BLaER1 (cell line): ENCODE measurements at regions not wholly inside any gene's neighbourhood (a gene's known extent, or its start where the extent isn't known, plus 50 kb on each side); places are given as distances from the start of the nearest gene placed in this dataset.

Experiments
- H3K27ac ChIP-seq: shearing (Covaris generic); formaldehyde crosslinking; 2 replicates; pipeline ENCODE4 v1.8.1; 2022
- H3K27me3 ChIP-seq: shearing (Covaris generic); formaldehyde crosslinking; 2 replicates; pipeline ENCODE4 v1.8.1; 2022
- H3K36me3 ChIP-seq: shearing (Covaris generic); formaldehyde crosslinking; 2 replicates; pipeline ENCODE4 v1.8.1; 2022
- H3K4me1 ChIP-seq: shearing (Covaris generic); formaldehyde crosslinking; 2 replicates; pipeline ENCODE4 v1.8.1; 2022
- H3K4me2 ChIP-seq: shearing (Covaris generic); formaldehyde crosslinking; 2 replicates; pipeline ENCODE4 v1.8.1; 2022
- H3K4me3 ChIP-seq: shearing (Covaris generic); formaldehyde crosslinking; 2 replicates; pipeline ENCODE4 v1.8.1; 2022
- H3K9ac ChIP-seq: shearing (Covaris generic); formaldehyde crosslinking; 2 replicates; pipeline ENCODE4 v1.8.1; 2022
- H3K9me3 ChIP-seq: shearing (Covaris generic); formaldehyde crosslinking; 2 replicates; pipeline ENCODE4 v1.8.1; 2022
- H4K20me1 ChIP-seq: shearing (Covaris generic); formaldehyde crosslinking; 2 replicates; pipeline ENCODE4 v1.8.1; 2022
- Cebpa-rat ChIP-seq: shearing (Covaris generic); IDR thresholded peaks from 2 replicates; pipeline ENCODE4 v1.8.1; 2022

GRCh38 chr7:26485367-26485934 lies 193.8 kb downstream of the SNX10 start:
- Histone ChIP-seq H3K4me1 (no peaks in the 10 kb centered on the region), H4K20me1 (no peaks in the 10 kb centered on the region), H3K9me3 (peaks cover 10% of the 10 kb centered on the region; the same call in 1 of the 2 replicates), H3K9ac (no peak overlapping the region), H3K27me3 (no peaks in the 10 kb centered on the region), H3K4me3 (no peak overlapping the region), H3K4me2 (no peak overlapping the region), H3K36me3 (no peaks in the 10 kb centered on the region), H3K27ac (no peak overlapping the region)
- TF ChIP-seq Cebpa-rat = no peak

- H3K4me3 ChIP-seq = no peak overlapping the region
- H3K27ac ChIP-seq = no peak overlapping the region
- no peaks in the 10 kb centered on the region for H3K36me3 ChIP-seq
- H3K9ac ChIP-seq = no peak overlapping the region
- peaks cover 10% of the 10 kb centered on the region; the same call in 1 of the 2 replicates for H3K9me3 ChIP-seq
- no peaks in the 10 kb centered on the region for H4K20me1 ChIP-seq
- no peak overlapping the region for H3K4me2 ChIP-seq
- H3K27me3 ChIP-seq = no peaks in the 10 kb centered on the region
- no peak for TF ChIP-seq Cebpa-rat
- H3K4me1 ChIP-seq = no peaks in the 10 kb centered on the region
Measured at GRCh38 chr7:26486153-26486552, 194.5 kb downstream of the SNX10 start.

GRCh38 chr7:26487780-26488515 lies 196.3 kb downstream of the SNX10 start:
- Histone ChIP-seq H3K9me3 (peaks cover 10% of the 10 kb centered on the region; the same call in 1 of the 2 replicates), H3K4me1 (no peaks in the 10 kb centered on the region), H3K4me2 (no peak overlapping the region), H3K4me3 (no peak overlapping the region), H3K27me3 (no peaks in the 10 kb centered on the region), H4K20me1 (no peaks in the 10 kb centered on the region), H3K9ac (no peak overlapping the region), H3K27ac (no peak overlapping the region), H3K36me3 (no peaks in the 10 kb centered on the region)
- TF ChIP-seq Cebpa-rat = no peak

- TF ChIP-seq Cebpa-rat = no peak
- H3K9ac ChIP-seq = no peak overlapping the region
- H3K27ac ChIP-seq = no peak overlapping the region
- no peaks in the 10 kb centered on the region for H3K27me3 ChIP-seq
- no peaks in the 10 kb centered on the region for H3K36me3 ChIP-seq
- no peak overlapping the region for H3K4me3 ChIP-seq
- H3K4me1 ChIP-seq = no peaks in the 10 kb centered on the region
- no peak overlapping the region for H3K4me2 ChIP-seq
- H4K20me1 ChIP-seq = no peaks in the 10 kb centered on the region
- H3K9me3 ChIP-seq = 0 out of 2 replicates have a peak, but pooled peaks cover 1% of the 10 kb centered on the region
Measured at GRCh38 chr7:26489391-26489790, 197.7 kb downstream of the SNX10 start.

GRCh38 chr7:26489906-26490639 lies 198.4 kb downstream of the SNX10 start:
- Histone ChIP-seq H3K9ac (no peak overlapping the region), H3K4me2 (no peak overlapping the region), H3K9me3 (no peaks in the 10 kb centered on the region), H3K36me3 (no peaks in the 10 kb centered on the region), H3K27ac (no peak overlapping the region), H3K4me3 (no peak overlapping the region), H3K4me1 (no peaks in the 10 kb centered on the region), H3K27me3 (no peaks in the 10 kb centered on the region), H4K20me1 (no peaks in the 10 kb centered on the region)
- TF ChIP-seq Cebpa-rat = no peak

- Histone ChIP-seq H3K4me3 (no peak overlapping the region), H4K20me1 (no peaks in the 10 kb centered on the region), H3K4me1 (no peaks in the 10 kb centered on the region), H3K27ac (no peak overlapping the region), H3K27me3 (no peaks in the 10 kb centered on the region), H3K9ac (no peak overlapping the region), H3K4me2 (no peak overlapping the region), H3K9me3 (no peaks in the 10 kb centered on the region), H3K36me3 (no peaks in the 10 kb centered on the region)
- no peak for TF ChIP-seq Cebpa-rat
Measured at GRCh38 chr7:26490640-26491624, 199.3 kb downstream of the SNX10 start.

- Histone ChIP-seq H3K9ac (no peak overlapping the region), H3K27ac (no peak overlapping the region), H3K9me3 (no peaks in the 10 kb centered on the region), H4K20me1 (no peaks in the 10 kb centered on the region), H3K27me3 (no peaks in the 10 kb centered on the region), H3K4me1 (no peaks in the 10 kb centered on the region), H3K4me2 (no peak overlapping the region), H3K4me3 (no peak overlapping the region), H3K36me3 (no peaks in the 10 kb centered on the region)
- no peak for TF ChIP-seq Cebpa-rat
Measured at GRCh38 chr7:26492816-26493215, 201.2 kb downstream of the SNX10 start.

GRCh38 chr7:26493737-26494428 lies 202.2 kb downstream of the SNX10 start:
- H3K27me3 ChIP-seq = no peaks in the 10 kb centered on the region

GRCh38 chr7:26495569-26495968 lies 203.9 kb downstream of the SNX10 start:
- no peak for TF ChIP-seq Cebpa-rat
- Histone ChIP-seq H3K4me1 (no peaks in the 10 kb centered on the region), H3K9me3 (no peaks in the 10 kb centered on the region), H3K9ac (no peak overlapping the region), H4K20me1 (no peaks in the 10 kb centered on the region), H3K4me3 (no peak overlapping the region), H3K27me3 (no peaks in the 10 kb centered on the region), H3K36me3 (no peaks in the 10 kb centered on the region), H3K4me2 (no peak overlapping the region), H3K27ac (no peak overlapping the region)

More at GRCh38 chr7:26493737-26494428, 202.2 kb downstream of the SNX10 start:
- no peak for TF ChIP-seq Cebpa-rat
- no peak overlapping the region for H3K4me2 ChIP-seq
- no peaks in the 10 kb centered on the region for H3K36me3 ChIP-seq
- H3K4me3 ChIP-seq = no peak overlapping the region
- H3K9me3 ChIP-seq = no peaks in the 10 kb centered on the region
- no peak overlapping the region for H3K9ac ChIP-seq
- H3K4me1 ChIP-seq = no peaks in the 10 kb centered on the region
- no peaks in the 10 kb centered on the region for H4K20me1 ChIP-seq
- no peak overlapping the region for H3K27ac ChIP-seq
